HepG2 (cell line): ENCODE measurements at regions not wholly inside any gene's neighbourhood (a gene's known extent, or its start where the extent isn't known, plus 50 kb on each side); places are given as distances from the start of the nearest gene placed in this dataset.

ENCODE experiments used
- ATAC-seq: fragments of 200-7000 bp; cut with Tn5 transposase; 3 replicates; pipeline ENCODE4 v1.9.1; 2020; ENCODE audit warnings: mild to moderate bottlenecking, moderate library complexity
- BruUV-seq: library from RNA; stranded (reverse); fragments of 400-500 nt; replicated peaks from 2 replicates; lab custom pipeline; 2021; lab: Mats Ljungman, UMichigan
- CTCF ChIA-PET: fragments of 300-600 bp; formaldehyde crosslinking; extraction: SDS; loops from one replicate; lab custom pipeline; 2021; ENCODE audit warnings: low total read pairs, inconsistent platforms, low intra/inter-chr PET ratio; lab: Yijun Ruan, JAX
- POLR2A ChIA-PET: fragments of 350-600 bp; sonication (Branson Sonifier 250); formaldehyde crosslinking; loops from one replicate; lab custom pipeline; 2020; ENCODE audit warnings: antibody characterized with exemption, inconsistent platforms; lab: Yijun Ruan, JAX
- DNase-seq: peaks from one replicate; pipeline ENCODE4 v3.0.0-alpha.2; 2015; ENCODE audit warnings: low spot score
- FAIRE-seq: peaks from 3 replicates; lab custom pipeline; 2011; peaks lifted over from hg19 to GRCh38; lab: Jason Lieb, UNC
- H2AFZ ChIP-seq: one replicate; pipeline ENCODE4 v1.6.1; 2011; ENCODE audit warnings: low read length, inconsistent platforms
- H3K27ac ChIP-seq: fragments of 300-600 bp; 3 replicates; pipeline ENCODE4 v1.8.0; 2011; ENCODE audit warnings: mixed run types, mild to moderate bottlenecking, mixed read lengths, low read length, inconsistent platforms; ENCODE audit not compliant: insufficient read depth; ENCODE audit errors: extremely low read length
- H3K27me3 ChIP-seq, 2 experiments: fragments of 200-600 bp in 1 of 2; 2 replicates in 1 of 2; 3 replicates in 1 of 2; pipeline versions ENCODE4 v1.6.0 to v1.8.0; 2011; ENCODE audit warnings: low read length in 2 of 2, mild to moderate bottlenecking in 2 of 2, moderate library complexity in 2 of 2, inconsistent platforms in 1 of 2; ENCODE audit not compliant: insufficient read depth in 2 of 2, control insufficient read depth in 1 of 2
- H3K36me3 ChIP-seq, 2 experiments: fragments of 200-600 bp in 1 of 2; replicated peaks in 1 of 2; 2 replicates in 1 of 2; 3 replicates in 1 of 2; pipeline versions ENCODE4 v1.5.1 to v1.8.0; 2011; ENCODE audit warnings: low read length in 2 of 2, inconsistent platforms in 1 of 2; ENCODE audit not compliant: insufficient read depth in 2 of 2, control insufficient read depth in 1 of 2
- H3K4me1 ChIP-seq: 2 replicates; pipeline ENCODE4 v1.5.1; 2012; ENCODE audit warnings: low read length, inconsistent platforms; ENCODE audit not compliant: insufficient read depth
- H3K4me2 ChIP-seq: 2 replicates; pipeline ENCODE4 v1.6.0; 2011; ENCODE audit warnings: low read depth, low read length, inconsistent platforms
- H3K4me3 ChIP-seq, 3 experiments: fragments of 200-600 bp in 1 of 3; sonication (generic), shearing (Covaris generic) in 1 of 3; replicated peaks in 1 of 3; 2 replicates each; pipeline ENCODE4 v1.5.1; 2011 to 2016; ENCODE audit warnings: low read length in 3 of 3, inconsistent platforms in 2 of 3, low read depth in 2 of 3, mild to moderate bottlenecking in 2 of 3, control low read depth in 1 of 3, mixed read lengths in 1 of 3; ENCODE audit not compliant: insufficient read depth in 1 of 3
- H3K79me2 ChIP-seq: one replicate; pipeline ENCODE4 v1.6.1; 2011; ENCODE audit warnings: low read length, inconsistent platforms; ENCODE audit not compliant: insufficient read depth
- H3K9ac ChIP-seq: 2 replicates; pipeline ENCODE4 v1.6.0; 2011; ENCODE audit warnings: mild to moderate bottlenecking, low read depth, low read length, inconsistent platforms; ENCODE audit not compliant: insufficient read depth
- H3K9me3 ChIP-seq: 2 replicates; pipeline ENCODE4 v1.5.1; 2012; ENCODE audit warnings: mild to moderate bottlenecking, low read length
- H4K20me1 ChIP-seq: 2 replicates; pipeline ENCODE4 v1.6.0; 2011; ENCODE audit warnings: inconsistent platforms, mild to moderate bottlenecking, low read length, moderate library complexity; ENCODE audit not compliant: insufficient read depth
- CHD4 ChIP-seq: fragments of 200-600 bp; sonication (generic); IDR thresholded peaks from 2 replicates; pipeline ENCODE4 v1.7.0; 2017; ENCODE audit warnings: mild to moderate bottlenecking, low read length, borderline replicate concordance
- MEIS2 ChIP-seq: sonication (generic); formaldehyde crosslinking; IDR thresholded peaks from 2 replicates; pipeline ENCODE4 v1.9.0; 2021; ENCODE audit warnings: mild to moderate bottlenecking, missing genetic modification reagents
- PRDM10 ChIP-seq: sonication (generic); formaldehyde crosslinking; IDR thresholded peaks from 2 replicates; pipeline ENCODE4 v1.4.0; 2020; ENCODE audit warnings: low read depth, missing genetic modification reagents
- PRDM4 ChIP-seq: sonication (generic); formaldehyde crosslinking; IDR thresholded peaks from 2 replicates; pipeline ENCODE4 v1.9.0; 2021; ENCODE audit warnings: missing genetic modification reagents, borderline replicate concordance
- RBAK ChIP-seq: sonication (generic); formaldehyde crosslinking; IDR thresholded peaks from 2 replicates; pipeline ENCODE4 v1.5.1; 2020; ENCODE audit warnings: mild to moderate bottlenecking, missing genetic modification reagents
- U2AF1 ChIP-seq: fragments of 200-400 bp; formaldehyde crosslinking; optimal IDR thresholded peaks from 2 replicates; pipeline ENCODE3; 2017; ENCODE audit warnings: mild to moderate bottlenecking, low read depth, low read length
- ZC3H13 ChIP-seq: sonication (generic); formaldehyde crosslinking; IDR thresholded peaks from 2 replicates; pipeline ENCODE4 v1.8.1; 2023; ENCODE audit warnings: mild to moderate bottlenecking, missing genetic modification reagents, moderate library complexity
- ZMYM3 ChIP-seq: sonication (generic); formaldehyde crosslinking; IDR thresholded peaks from 2 replicates; pipeline ENCODE4 v1.5.1; 2020; ENCODE audit warnings: mild to moderate bottlenecking, missing genetic modification reagents
- ZNF572 ChIP-seq: sonication (generic); formaldehyde crosslinking; IDR thresholded peaks from 2 replicates; pipeline ENCODE4 v1.5.1; 2020; ENCODE audit warnings: mild to moderate bottlenecking, missing genetic modification reagents
- WGBS: methylation state at CpG from one replicate; pipeline ENCODE4 v1.1.6; 2017; ENCODE audit warnings: low lambda C conversion rate; 5-methylcytosine and 5-hydroxymethylcytosine counted together
- in situ Hi-C: cut with HindIII; loops from 2 replicates; pipeline ENCODE4 v1.10.0; 2017; ENCODE audit warnings: low pct_unique_long_range_greater_than_20kb; ENCODE audit not compliant: extremely low pct_ligation_motif_present
- intact Hi-C: fragments of 100-400 bp; cut with micrococcal nuclease; formaldehyde crosslinking; loops from one replicate; pipeline ENCODE4 v1.10.0; 2022; ENCODE audit not compliant: unreplicated experiment
- TF ChIP-seq, protein P1 (sequence below): sonication (generic); formaldehyde crosslinking; conservative IDR thresholded peaks from 2 replicates; pipeline ENCODE4 v1.4.0; 2020; ENCODE audit warnings: missing genetic modification reagents
- TF ChIP-seq, protein P2 (sequence below): sonication (generic); formaldehyde crosslinking; IDR thresholded peaks from 2 replicates; pipeline ENCODE4 v1.4.0; 2020; ENCODE audit warnings: mild to moderate bottlenecking, missing genetic modification reagents

DNA sequence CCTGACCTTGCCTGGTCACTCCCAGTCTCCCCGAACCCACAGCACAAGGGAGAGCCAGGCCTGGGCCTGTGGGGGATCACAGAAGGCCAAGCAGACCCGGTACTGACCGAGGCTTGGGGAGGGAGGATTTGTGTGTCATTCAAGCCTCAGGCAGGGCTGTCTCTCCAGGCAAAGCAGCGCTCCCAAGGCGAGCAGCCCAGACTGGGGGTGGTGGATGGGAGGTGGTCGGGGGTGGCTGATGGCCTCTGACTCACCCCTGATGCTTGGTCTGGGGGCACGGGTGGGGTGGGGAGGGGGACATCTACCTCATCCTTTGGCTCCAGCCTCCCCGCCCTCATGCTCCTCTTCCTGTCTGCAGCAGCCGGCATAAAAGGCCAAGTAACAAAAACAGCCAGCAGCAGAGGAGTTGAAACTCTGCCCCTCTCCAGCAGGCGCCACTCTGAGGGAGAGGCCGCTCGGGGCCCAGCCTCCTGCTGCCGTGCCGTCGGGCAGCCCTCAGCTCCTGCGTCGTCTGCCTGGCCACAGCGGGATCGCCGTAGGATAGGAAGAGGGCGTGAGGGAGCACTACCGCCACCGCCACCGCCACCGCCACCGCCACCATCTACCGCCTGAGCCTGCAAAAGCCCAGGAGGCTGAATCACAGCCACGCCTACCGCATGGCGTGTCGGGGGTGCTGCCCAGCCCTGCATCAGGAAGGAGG, 166.0 kb downstream of the OLFM1 start (continued):
- no peak for TF ChIP-seq PRDM10
- no peak for TF ChIP-seq PRDM4 (CRISPR knock-in tag)

DNA sequence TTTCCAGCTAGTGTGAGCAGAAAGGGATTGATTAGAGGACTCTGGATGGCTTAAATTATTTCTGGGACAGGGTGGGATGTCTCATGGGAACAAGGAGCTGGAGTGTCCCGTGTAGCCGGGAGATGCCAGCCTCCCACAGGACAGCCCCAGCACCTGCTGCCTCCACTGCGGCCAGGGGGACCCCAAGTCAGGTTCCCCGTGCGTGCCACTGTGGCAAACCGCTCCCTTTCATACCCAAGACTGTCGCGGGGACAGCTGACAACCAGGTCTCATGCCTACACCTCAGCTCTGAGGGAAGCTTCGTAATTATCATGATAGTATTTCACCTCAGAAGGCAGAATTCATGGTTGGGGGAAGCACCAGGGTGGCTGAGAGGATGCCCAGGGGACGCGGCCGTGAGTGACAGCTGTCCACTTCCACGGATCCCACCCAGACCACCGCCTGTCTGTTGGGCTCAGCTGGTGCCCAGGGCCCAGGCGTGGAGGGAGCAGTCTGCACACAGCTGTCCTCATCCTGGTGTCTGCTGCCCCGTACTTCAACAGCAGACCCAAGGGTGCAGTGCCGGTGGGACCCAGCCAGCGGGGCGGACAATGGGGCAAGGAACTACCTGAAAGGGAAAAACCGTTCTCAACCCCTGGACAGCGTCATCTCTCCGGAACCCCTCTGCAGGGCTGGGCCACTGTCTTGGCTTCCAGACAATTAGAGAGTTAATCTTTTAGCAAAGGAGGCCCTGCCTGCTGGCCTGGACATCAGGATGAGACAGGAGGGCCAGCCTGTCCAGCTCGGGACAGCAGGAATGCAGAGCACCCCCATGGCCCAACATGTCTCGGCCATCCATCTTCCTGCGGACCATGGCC, 166.9 kb downstream of the OLFM1 start:
- H3K27me3 ChIP-seq, result peaks cover 4 to 63% of the 10 kb centered on the region in 2 experiments; a peak in 3 of 5 replicates
- ATAC-seq (no peak), DNase-seq (no peak), FAIRE-seq (no peak)
- 2% methylated on average over 13 of the region's 25 CpGs for WGBS
- H4K20me1 ChIP-seq, result no peaks in the 10 kb centered on the region
- ChIA-PET CTCF (no interaction called here), POLR2A (no interaction called here)
- H3K4me2 ChIP-seq, result no peak overlapping the region
- no peaks in the 10 kb centered on the region for H3K9me3 ChIP-seq
- H3K4me3 ChIP-seq, result no peak overlapping the region
- BruUV-seq, result no TSS peak
- intact Hi-C loops, result no loop called here
- no peaks in the 10 kb centered on the region for H3K79me2 ChIP-seq
- H3K4me1 ChIP-seq, result no peaks in the 10 kb centered on the region
- no peaks in the 10 kb centered on the region for H3K36me3 ChIP-seq
- H3K27ac ChIP-seq, result no peak overlapping the region
- in situ Hi-C loops, result no loop called here
- H3K9ac ChIP-seq, result no peak overlapping the region
- H2AFZ ChIP-seq, result no peak overlapping the region
- TF ChIP-seq CHD4, result no peak
- no peak for TF ChIP-seq ZNF572 (CRISPR knock-in tag)
- no peak for TF ChIP-seq U2AF1
- TF ChIP-seq ZC3H13 (CRISPR knock-in tag), result no peak
- no peak for TF ChIP-seq ZMYM3 (CRISPR knock-in tag)
- TF ChIP-seq, protein P1, sequence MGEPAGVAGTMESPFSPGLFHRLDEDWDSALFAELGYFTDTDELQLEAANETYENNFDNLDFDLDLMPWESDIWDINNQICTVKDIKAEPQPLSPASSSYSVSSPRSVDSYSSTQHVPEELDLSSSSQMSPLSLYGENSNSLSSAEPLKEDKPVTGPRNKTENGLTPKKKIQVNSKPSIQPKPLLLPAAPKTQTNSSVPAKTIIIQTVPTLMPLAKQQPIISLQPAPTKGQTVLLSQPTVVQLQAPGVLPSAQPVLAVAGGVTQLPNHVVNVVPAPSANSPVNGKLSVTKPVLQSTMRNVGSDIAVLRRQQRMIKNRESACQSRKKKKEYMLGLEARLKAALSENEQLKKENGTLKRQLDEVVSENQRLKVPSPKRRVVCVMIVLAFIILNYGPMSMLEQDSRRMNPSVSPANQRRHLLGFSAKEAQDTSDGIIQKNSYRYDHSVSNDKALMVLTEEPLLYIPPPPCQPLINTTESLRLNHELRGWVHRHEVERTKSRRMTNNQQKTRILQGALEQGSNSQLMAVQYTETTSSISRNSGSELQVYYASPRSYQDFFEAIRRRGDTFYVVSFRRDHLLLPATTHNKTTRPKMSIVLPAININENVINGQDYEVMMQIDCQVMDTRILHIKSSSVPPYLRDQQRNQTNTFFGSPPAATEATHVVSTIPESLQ (CRISPR knock-in tag), result no peak
- TF ChIP-seq, protein P2, sequence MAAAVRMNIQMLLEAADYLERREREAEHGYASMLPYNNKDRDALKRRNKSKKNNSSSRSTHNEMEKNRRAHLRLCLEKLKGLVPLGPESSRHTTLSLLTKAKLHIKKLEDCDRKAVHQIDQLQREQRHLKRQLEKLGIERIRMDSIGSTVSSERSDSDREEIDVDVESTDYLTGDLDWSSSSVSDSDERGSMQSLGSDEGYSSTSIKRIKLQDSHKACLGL (CRISPR knock-in tag), result no peak
- TF ChIP-seq RBAK, result no peak
- TF ChIP-seq MEIS2 (CRISPR knock-in tag), result no peak
